SK-N-SH treated with all-trans-retinoic acid at 6 μM for 48 hours (cell line): ENCODE measurements at regions not wholly inside any gene's neighbourhood (a gene's known extent, or its start where the extent isn't known, plus 50 kb on each side); places are given as distances from the start of the nearest gene placed in this dataset.

Experiments
- PPARA ChIP-seq: fragments of 250-450 bp; sonication (Bioruptor Pico); IDR thresholded peaks from 2 replicates; pipeline ENCODE4 v1.5.0; 2020; ENCODE audit warnings: mild to moderate bottlenecking, borderline replicate concordance
- RARB ChIP-seq: fragments of 250-450 bp; sonication (Bioruptor Pico); IDR thresholded peaks from 2 replicates; pipeline ENCODE4 v1.8.0; 2021; ENCODE audit warnings: mild to moderate bottlenecking, moderate library complexity

GRCh38 chr6:85357651-85358050, 92.2 kb upstream of the NT5E start:
- TF ChIP-seq RARB (CRISPR knock-in tag): no peak
- TF ChIP-seq PPARA (CRISPR knock-in tag): no peak
